HepG2 (cell line): ENCODE measurements at regions not wholly inside any gene's neighbourhood (a gene's known extent, or its start where the extent isn't known, plus 50 kb on each side); places are given as distances from the start of the nearest gene placed in this dataset.

ENCODE experiments used
- DNMT1 ChIP-seq: sonication (generic); formaldehyde crosslinking; IDR thresholded peaks from 2 replicates; pipeline ENCODE4 v1.5.1; 2020; ENCODE audit warnings: mild to moderate bottlenecking, missing genetic modification reagents
- ELF3 ChIP-seq: IDR thresholded peaks from 2 replicates; pipeline ENCODE4 v1.6.1; 2016; ENCODE audit warnings: missing genetic modification reagents, missing compliant biosample characterization
- HDAC2 ChIP-seq: sonication (generic); formaldehyde crosslinking; IDR thresholded peaks from 2 replicates; pipeline ENCODE4 v1.4.0; 2020; ENCODE audit warnings: missing genetic modification reagents
- JUND ChIP-seq: sonication (generic); formaldehyde crosslinking; IDR thresholded peaks from 2 replicates; pipeline ENCODE4 v1.8.0; 2022; ENCODE audit warnings: mild to moderate bottlenecking, missing genetic modification reagents
- MAFK ChIP-seq, 2 experiments: IDR thresholded peaks in 1 of 2; conservative IDR thresholded peaks in 1 of 2; 2 replicates each; pipeline ENCODE4 v1.6.1; 2011; ENCODE audit warnings: improper control_type of control experiment in 2 of 2, low read length in 2 of 2
- MIER2 ChIP-seq: IDR thresholded peaks from 2 replicates; pipeline ENCODE4 v1.6.1; 2016; ENCODE audit warnings: missing biosample characterization, missing genetic modification reagents
- NCOR1 ChIP-seq: fragments of 200-600 bp; sonication (generic); IDR thresholded peaks from 2 replicates; pipeline ENCODE4 v1.7.0; 2017; ENCODE audit warnings: antibody characterized with exemption, low read length, borderline replicate concordance
- RBAK ChIP-seq: sonication (generic); formaldehyde crosslinking; IDR thresholded peaks from 2 replicates; pipeline ENCODE4 v1.5.1; 2020; ENCODE audit warnings: mild to moderate bottlenecking, missing genetic modification reagents
- ZBTB49 ChIP-seq: sonication (generic); formaldehyde crosslinking; IDR thresholded peaks from 2 replicates; pipeline ENCODE4 v1.4.0; 2020; ENCODE audit warnings: missing genetic modification reagents, borderline replicate concordance
- ZNF562 ChIP-seq: sonication (generic); formaldehyde crosslinking; IDR thresholded peaks from 2 replicates; pipeline ENCODE4 v1.8.0; 2022; ENCODE audit warnings: missing genetic modification reagents, borderline replicate concordance
- ZNF800 ChIP-seq: sonication (generic); formaldehyde crosslinking; IDR thresholded peaks from 2 replicates; pipeline ENCODE4 v1.4.0; 2020; ENCODE audit warnings: missing genetic modification reagents

- TF ChIP-seq ELF3 (CRISPR knock-in tag), result no peak
- TF ChIP-seq ZBTB49, result no peak
- no peak for TF ChIP-seq ZNF562 (CRISPR knock-in tag)
- TF ChIP-seq HDAC2 (CRISPR knock-in tag), result no peak
- no peak for TF ChIP-seq DNMT1
- no peak for TF ChIP-seq NCOR1
- TF ChIP-seq JUND (CRISPR knock-in tag), result no peak
- TF ChIP-seq ZNF800, result no peak
- TF ChIP-seq RBAK (CRISPR knock-in tag), result no peak
- no peak for TF ChIP-seq MAFK (conservative IDR thresholded peaks at IDR 0.05 in 1 of 2, IDR thresholded peaks at IDR 0.05 in 1 of 2; ENCODE audit: low read length in 2 of 2)
- no peak for TF ChIP-seq MIER2 (CRISPR knock-in tag)
These were observed 251.9 kb upstream of the TMC3 start for GRCh38 chr15:81625896-81626295.
